ENCODE measurements at regions not wholly inside any gene's neighbourhood (a gene's known extent, or its start where the extent isn't known, plus 50 kb on each side); places are given as distances from the start of the nearest gene placed in this dataset.

- no peaks in the 10 kb centered on the region for H4K20me1 ChIP-seq (ENCODE audit: insufficient read depth)
- no peaks in the 10 kb centered on the region for H3K9me2 ChIP-seq (ENCODE audit: insufficient read depth, low read length)
- no peaks in the 10 kb centered on the region for H3F3A ChIP-seq (ENCODE audit: insufficient read depth, low read length, poor library complexity, severe bottlenecking)
- TF ChIP-seq POLR2AphosphoS5 (IDR thresholded peaks at IDR 0.05) (no peak), EP300 (conservative IDR thresholded peaks at IDR 0.05; ENCODE audit: poor library complexity, severe bottlenecking) (no peak), SMC3 (conservative IDR thresholded peaks at IDR 0.05; ENCODE audit: poor library complexity) (no peak), RAD21 (conservative IDR thresholded peaks at IDR 0.05) (no peak), MXI1 (conservative IDR thresholded peaks at IDR 0.05; ENCODE audit: poor library complexity, severe bottlenecking) (no peak), TAF1 (IDR thresholded peaks at IDR 0.05; ENCODE audit: low read depth) (no peak), EZH2 (IDR thresholded peaks at IDR 0.05; ENCODE audit: borderline replicate concordance, insufficient read depth, low read length, poor library complexity, severe bottlenecking) (no peak)
- TF ChIP-seq, protein P1, sequence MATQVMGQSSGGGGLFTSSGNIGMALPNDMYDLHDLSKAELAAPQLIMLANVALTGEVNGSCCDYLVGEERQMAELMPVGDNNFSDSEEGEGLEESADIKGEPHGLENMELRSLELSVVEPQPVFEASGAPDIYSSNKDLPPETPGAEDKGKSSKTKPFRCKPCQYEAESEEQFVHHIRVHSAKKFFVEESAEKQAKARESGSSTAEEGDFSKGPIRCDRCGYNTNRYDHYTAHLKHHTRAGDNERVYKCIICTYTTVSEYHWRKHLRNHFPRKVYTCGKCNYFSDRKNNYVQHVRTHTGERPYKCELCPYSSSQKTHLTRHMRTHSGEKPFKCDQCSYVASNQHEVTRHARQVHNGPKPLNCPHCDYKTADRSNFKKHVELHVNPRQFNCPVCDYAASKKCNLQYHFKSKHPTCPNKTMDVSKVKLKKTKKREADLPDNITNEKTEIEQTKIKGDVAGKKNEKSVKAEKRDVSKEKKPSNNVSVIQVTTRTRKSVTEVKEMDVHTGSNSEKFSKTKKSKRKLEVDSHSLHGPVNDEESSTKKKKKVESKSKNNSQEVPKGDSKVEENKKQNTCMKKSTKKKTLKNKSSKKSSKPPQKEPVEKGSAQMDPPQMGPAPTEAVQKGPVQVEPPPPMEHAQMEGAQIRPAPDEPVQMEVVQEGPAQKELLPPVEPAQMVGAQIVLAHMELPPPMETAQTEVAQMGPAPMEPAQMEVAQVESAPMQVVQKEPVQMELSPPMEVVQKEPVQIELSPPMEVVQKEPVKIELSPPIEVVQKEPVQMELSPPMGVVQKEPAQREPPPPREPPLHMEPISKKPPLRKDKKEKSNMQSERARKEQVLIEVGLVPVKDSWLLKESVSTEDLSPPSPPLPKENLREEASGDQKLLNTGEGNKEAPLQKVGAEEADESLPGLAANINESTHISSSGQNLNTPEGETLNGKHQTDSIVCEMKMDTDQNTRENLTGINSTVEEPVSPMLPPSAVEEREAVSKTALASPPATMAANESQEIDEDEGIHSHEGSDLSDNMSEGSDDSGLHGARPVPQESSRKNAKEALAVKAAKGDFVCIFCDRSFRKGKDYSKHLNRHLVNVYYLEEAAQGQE (IDR thresholded peaks at IDR 0.05; ENCODE audit: borderline replicate concordance): no peak
- TF ChIP-seq, protein P2, sequence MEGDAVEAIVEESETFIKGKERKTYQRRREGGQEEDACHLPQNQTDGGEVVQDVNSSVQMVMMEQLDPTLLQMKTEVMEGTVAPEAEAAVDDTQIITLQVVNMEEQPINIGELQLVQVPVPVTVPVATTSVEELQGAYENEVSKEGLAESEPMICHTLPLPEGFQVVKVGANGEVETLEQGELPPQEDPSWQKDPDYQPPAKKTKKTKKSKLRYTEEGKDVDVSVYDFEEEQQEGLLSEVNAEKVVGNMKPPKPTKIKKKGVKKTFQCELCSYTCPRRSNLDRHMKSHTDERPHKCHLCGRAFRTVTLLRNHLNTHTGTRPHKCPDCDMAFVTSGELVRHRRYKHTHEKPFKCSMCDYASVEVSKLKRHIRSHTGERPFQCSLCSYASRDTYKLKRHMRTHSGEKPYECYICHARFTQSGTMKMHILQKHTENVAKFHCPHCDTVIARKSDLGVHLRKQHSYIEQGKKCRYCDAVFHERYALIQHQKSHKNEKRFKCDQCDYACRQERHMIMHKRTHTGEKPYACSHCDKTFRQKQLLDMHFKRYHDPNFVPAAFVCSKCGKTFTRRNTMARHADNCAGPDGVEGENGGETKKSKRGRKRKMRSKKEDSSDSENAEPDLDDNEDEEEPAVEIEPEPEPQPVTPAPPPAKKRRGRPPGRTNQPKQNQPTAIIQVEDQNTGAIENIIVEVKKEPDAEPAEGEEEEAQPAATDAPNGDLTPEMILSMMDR (IDR thresholded peaks at IDR 0.05; ENCODE audit: poor library complexity, severe bottlenecking): no peak
- H3K4me2 ChIP-seq (ENCODE audit: low read length): no peak overlapping the region
- no peaks in the 10 kb centered on the region for H3K9me3 ChIP-seq (ENCODE audit: low read length)
- H3K79me2 ChIP-seq (replicated peaks; ENCODE audit: insufficient read depth, low read length): no peaks in the 10 kb centered on the region
- H3K27me3 ChIP-seq (ENCODE audit: insufficient read depth, low read depth, low read length): no peaks in the 10 kb centered on the region
- no peak overlapping the region for H3K27ac ChIP-seq (ENCODE audit: low read length)
- H3K9ac ChIP-seq (ENCODE audit: low read length): no peak overlapping the region
- H3K36me3 ChIP-seq (ENCODE audit: insufficient read depth, low read length): no peaks in the 10 kb centered on the region
- H2AFZ ChIP-seq (ENCODE audit: low read depth, low read length): no peak overlapping the region
- no peak overlapping the region for H3K4me3 ChIP-seq (ENCODE audit: low read length)
These were observed 102.0 kb upstream of the LSM6 start for GRCh38 chr4:146073517-146073916.

GRCh38 chr4:146072376-146072775 is 103.1 kb upstream of the LSM6 start:
- Histone ChIP-seq H3K9me2 (ENCODE audit: insufficient read depth, low read length) (no peaks in the 10 kb centered on the region), H3K27ac (ENCODE audit: low read length) (no peak overlapping the region), H3K9ac (ENCODE audit: low read length) (no peak overlapping the region), H3K36me3 (ENCODE audit: insufficient read depth, low read length) (no peaks in the 10 kb centered on the region), H3K9me3 (ENCODE audit: low read length) (no peaks in the 10 kb centered on the region), H4K20me1 (ENCODE audit: insufficient read depth) (no peaks in the 10 kb centered on the region), H2AFZ (ENCODE audit: low read depth, low read length) (no peak overlapping the region), H3K79me2 (replicated peaks; ENCODE audit: insufficient read depth, low read length) (no peaks in the 10 kb centered on the region), H3K4me2 (ENCODE audit: low read length) (no peak overlapping the region), H3K27me3 (ENCODE audit: insufficient read depth, low read depth, low read length) (no peaks in the 10 kb centered on the region), H3K4me3 (ENCODE audit: low read length) (no peak overlapping the region), H3F3A (ENCODE audit: insufficient read depth, low read length, poor library complexity, severe bottlenecking) (no peaks in the 10 kb centered on the region)
- TF ChIP-seq EP300 (conservative IDR thresholded peaks at IDR 0.05; ENCODE audit: poor library complexity, severe bottlenecking) (no peak), MXI1 (conservative IDR thresholded peaks at IDR 0.05; ENCODE audit: poor library complexity, severe bottlenecking) (no peak), POLR2AphosphoS5 (IDR thresholded peaks at IDR 0.05) (no peak), EZH2 (IDR thresholded peaks at IDR 0.05; ENCODE audit: borderline replicate concordance, insufficient read depth, low read length, poor library complexity, severe bottlenecking) (no peak), SMC3 (conservative IDR thresholded peaks at IDR 0.05; ENCODE audit: poor library complexity) (no peak), RAD21 (conservative IDR thresholded peaks at IDR 0.05) (no peak), TAF1 (IDR thresholded peaks at IDR 0.05; ENCODE audit: low read depth) (no peak)
- TF ChIP-seq, protein P2 (IDR thresholded peaks at IDR 0.05; ENCODE audit: poor library complexity, severe bottlenecking): no peak
- TF ChIP-seq, protein P1 (IDR thresholded peaks at IDR 0.05; ENCODE audit: borderline replicate concordance): no peak
